ENCODE measurements at regions not wholly inside any gene's neighbourhood (a gene's known extent, or its start where the extent isn't known, plus 50 kb on each side); places are given as distances from the start of the nearest gene placed in this dataset.

GRCh38 chr18:76554547-76555222 is 59.6 kb upstream of the ZNF516 start:
- CTCF ChIA-PET = interaction anchor here (0.6 to 1.6 kb wide), 2 partner anchors 65 to 248 kb away, joined by 3 to 4 read pairs; no protein-coding TSS in a partner anchor
- POLR2A ChIA-PET = no interaction called here
- DNase-seq (ENCODE audit: low read depth, low spot score) = no peak
- no peak overlapping the region for H3K4me3 ChIP-seq (ENCODE audit: low read depth, low read length)
- TF ChIP-seq CTCF (IDR thresholded peaks at IDR 0.05; ENCODE audit: insufficient read depth, low read length, missing control alignments) = no peak

- H3K4me3 ChIP-seq (ENCODE audit: low read depth, low read length) = no peak overlapping the region
- ChIA-PET CTCF (interaction anchor here (0.6 to 1.6 kb wide), 3 partner anchors 66 to 249 kb away, joined by 3 to 4 read pairs (median 3); no protein-coding TSS in a partner anchor), POLR2A (no interaction called here)
- no peak for DNase-seq (ENCODE audit: low read depth, low spot score)
- no peak for TF ChIP-seq CTCF (IDR thresholded peaks at IDR 0.05; ENCODE audit: insufficient read depth, low read length, missing control alignments)
Measured at GRCh38 chr18:76553715-76554546, 58.9 kb upstream of the ZNF516 start.

GRCh38 chr18:76548541-76548940 is 53.5 kb upstream of the ZNF516 start:
- ChIA-PET CTCF (no interaction called here), POLR2A (no interaction called here)
- TF ChIP-seq CTCF (IDR thresholded peaks at IDR 0.05; ENCODE audit: insufficient read depth, low read length, missing control alignments) = no peak
- H3K4me3 ChIP-seq (ENCODE audit: low read depth, low read length) = no peak overlapping the region
- no peak for DNase-seq (ENCODE audit: low read depth, low spot score)

- no peak overlapping the region for H3K4me3 ChIP-seq (ENCODE audit: low read depth, low read length)
- POLR2A ChIA-PET = no interaction called here
- no peak for DNase-seq (ENCODE audit: low read depth, low spot score)
- CTCF ChIA-PET = no interaction called here
- no peak for TF ChIP-seq CTCF (IDR thresholded peaks at IDR 0.05; ENCODE audit: insufficient read depth, low read length, missing control alignments)
Measured at GRCh38 chr18:76547296-76547695, 52.3 kb upstream of the ZNF516 start.

GRCh38 chr18:76546436-76546835 is 51.4 kb upstream of the ZNF516 start:
- no peak for DNase-seq (ENCODE audit: low read depth, low spot score)
- CTCF ChIA-PET = no interaction called here
- no peak for TF ChIP-seq CTCF (IDR thresholded peaks at IDR 0.05; ENCODE audit: insufficient read depth, low read length, missing control alignments)
- POLR2A ChIA-PET = no interaction called here
- H3K4me3 ChIP-seq (ENCODE audit: low read depth, low read length) = no peak overlapping the region

- no peak for TF ChIP-seq CTCF (IDR thresholded peaks at IDR 0.05; ENCODE audit: insufficient read depth, low read length, missing control alignments)
- DNase-seq (ENCODE audit: low read depth, low spot score) = no peak
- H3K4me3 ChIP-seq (ENCODE audit: low read depth, low read length) = no peak overlapping the region
- ChIA-PET CTCF (no interaction called here), POLR2A (no interaction called here)
Measured at GRCh38 chr18:76546088-76546435, 51.0 kb upstream of the ZNF516 start.

Data from AG04449 (cell line).